Thymus (tissue), 11 donors: ENCODE measurements at regions not wholly inside any gene's neighbourhood (a gene's known extent, or its start where the extent isn't known, plus 50 kb on each side); places are given as distances from the start of the nearest gene placed in this dataset.

Experiments
- DNase-seq, 9 donors: peaks; one replicate each; pipeline ENCODE4 v3.0.0-alpha.2; 2013; ENCODE audit warnings: low spot score in 9 of 9, low read depth in 6 of 9, missing footprints in 1 of 9
- H3K27ac ChIP-seq, 2 donors: one replicate each; pipeline ENCODE4 v1.5.1; 2013; ENCODE audit warnings: control low read depth in 1 of 2, low read depth in 1 of 2, low read length in 1 of 2, mild to moderate bottlenecking in 1 of 2, moderate library complexity in 1 of 2
- H3K27me3 ChIP-seq, 2 donors: one replicate each; pipeline ENCODE4 v1.5.1; 2013; ENCODE audit warnings: low read length in 1 of 2; ENCODE audit not compliant: control insufficient read depth in 2 of 2, insufficient read depth in 1 of 2
- H3K36me3 ChIP-seq, 2 donors: one replicate each; pipeline ENCODE4 v1.5.1; 2013; ENCODE audit warnings: low read length in 1 of 2, mild to moderate bottlenecking in 1 of 2, moderate library complexity in 1 of 2; ENCODE audit not compliant: control insufficient read depth in 2 of 2, insufficient read depth in 2 of 2
- H3K4me1 ChIP-seq, 2 donors: one replicate each; pipeline ENCODE4 v1.5.1; 2013; ENCODE audit warnings: low read length in 2 of 2; ENCODE audit not compliant: control insufficient read depth in 2 of 2, insufficient read depth in 2 of 2
- H3K4me3 ChIP-seq, 2 donors: one replicate each; pipeline ENCODE4 v1.5.1; 2013; ENCODE audit warnings: low read length in 2 of 2, control low read depth in 1 of 2, mild to moderate bottlenecking in 1 of 2
- H3K9me3 ChIP-seq, 2 donors: one replicate each; pipeline ENCODE4 v1.5.1; 2013; ENCODE audit warnings: low read length in 1 of 2, mild to moderate bottlenecking in 1 of 2; ENCODE audit not compliant: control insufficient read depth in 2 of 2, insufficient read depth in 1 of 2
- WGBS: extraction: QIAGEN DNeasy Blood & Tissue Kit; methylation state at CpG from one replicate; pipeline ENCODE4 v1.1.7; 2013; 5-methylcytosine and 5-hydroxymethylcytosine counted together
- donor health status: healthy.

- Histone ChIP-seq H3K36me3 (no peaks in the 10 kb centered on the region), H3K27me3 (no peaks in the 10 kb centered on the region), H3K9me3 (no peaks in the 10 kb centered on the region), H3K4me1 (no peaks in the 10 kb centered on the region), H3K27ac (no peak overlapping the region), H3K4me3 (no peak overlapping the region)
- DNase-seq: no peak
- over 99% methylated on average over 2 of the region's 2 CpGs for WGBS
Measured at GRCh38 chr5:62005551-62005950, 300.5 kb upstream of the KIF2A start.

GRCh38 chr5:62007457-62007856, 298.5 kb upstream of the KIF2A start:
- WGBS: 91% methylated on average over 3 of the region's 3 CpGs
- no peaks in the 10 kb centered on the region for H3K9me3 ChIP-seq
- H3K4me1 ChIP-seq: no peaks in the 10 kb centered on the region
- H3K4me3 ChIP-seq: no peak overlapping the region
- DNase-seq: no peak
- no peaks in the 10 kb centered on the region for H3K27me3 ChIP-seq
- no peaks in the 10 kb centered on the region for H3K36me3 ChIP-seq
- H3K27ac ChIP-seq: no peak overlapping the region

- Histone ChIP-seq H3K36me3 (no peaks in the 10 kb centered on the region), H3K27me3 (no peaks in the 10 kb centered on the region), H3K4me1 (no peaks in the 10 kb centered on the region), H3K9me3 (no peaks in the 10 kb centered on the region), H3K27ac (no peak overlapping the region), H3K4me3 (no peak overlapping the region)
- 78% methylated on average over 5 of the region's 5 CpGs for WGBS
- no peak for DNase-seq
Measured at GRCh38 chr5:62011089-62011664, 294.8 kb upstream of the KIF2A start.

GRCh38 chr5:62017092-62017491, 288.9 kb upstream of the KIF2A start:
- H3K27ac ChIP-seq: no peak overlapping the region
- H3K4me3 ChIP-seq: no peak overlapping the region
- no peaks in the 10 kb centered on the region for H3K36me3 ChIP-seq
- DNase-seq: no peak
- H3K9me3 ChIP-seq: no peaks in the 10 kb centered on the region
- H3K27me3 ChIP-seq: no peaks in the 10 kb centered on the region
- no peaks in the 10 kb centered on the region for H3K4me1 ChIP-seq
- WGBS: 95% methylated on average over 1 of the region's 1 CpG

- Histone ChIP-seq H3K9me3 (no peaks in the 10 kb centered on the region), H3K36me3 (no peaks in the 10 kb centered on the region), H3K27me3 (no peaks in the 10 kb centered on the region), H3K4me3 (no peak overlapping the region), H3K27ac (no peak overlapping the region), H3K4me1 (no peaks in the 10 kb centered on the region)
- no peak for DNase-seq
- WGBS: 98% methylated on average over 2 of the region's 2 CpGs
Measured at GRCh38 chr5:62029303-62029702, 276.7 kb upstream of the KIF2A start.

- Histone ChIP-seq H3K27ac (no peak overlapping the region), H3K4me3 (no peak overlapping the region), H3K4me1 (no peaks in the 10 kb centered on the region), H3K9me3 (no peaks in the 10 kb centered on the region), H3K27me3 (no peaks in the 10 kb centered on the region), H3K36me3 (no peaks in the 10 kb centered on the region)
- 84% methylated on average over 2 of the region's 2 CpGs for WGBS
- DNase-seq: no peak
Measured at GRCh38 chr5:62030326-62030725, 275.7 kb upstream of the KIF2A start.

GRCh38 chr5:62038024-62038423, 268.0 kb upstream of the KIF2A start:
- DNase-seq: no peak
- H3K27me3 ChIP-seq: no peaks in the 10 kb centered on the region
- H3K4me3 ChIP-seq: no peak overlapping the region
- 90% methylated on average over 1 of the region's 1 CpG for WGBS
- H3K4me1 ChIP-seq: no peaks in the 10 kb centered on the region
- no peaks in the 10 kb centered on the region for H3K36me3 ChIP-seq
- no peak overlapping the region for H3K27ac ChIP-seq
- H3K9me3 ChIP-seq: no peaks in the 10 kb centered on the region

- Histone ChIP-seq H3K36me3 (no peaks in the 10 kb centered on the region), H3K9me3 (no peaks in the 10 kb centered on the region), H3K27me3 (no peaks in the 10 kb centered on the region), H3K27ac (no peak overlapping the region), H3K4me3 (no peak overlapping the region), H3K4me1 (no peaks in the 10 kb centered on the region)
- 92% methylated on average over 5 of the region's 5 CpGs for WGBS
- DNase-seq: no peak
Measured at GRCh38 chr5:62041156-62041756, 264.8 kb upstream of the KIF2A start.

- H3K4me1 ChIP-seq: no peaks in the 10 kb centered on the region
- no peaks in the 10 kb centered on the region for H3K36me3 ChIP-seq
- no peaks in the 10 kb centered on the region for H3K9me3 ChIP-seq
- no peaks in the 10 kb centered on the region for H3K27me3 ChIP-seq
- H3K4me3 ChIP-seq: no peak overlapping the region
- 87% methylated on average over 3 of the region's 3 CpGs for WGBS
- DNase-seq: no peak
- no peak overlapping the region for H3K27ac ChIP-seq
Measured at GRCh38 chr5:62042007-62042406, 264.0 kb upstream of the KIF2A start.
